Fibroblast of skin of right biceps (primary cell): ENCODE measurements at regions not wholly inside any gene's neighbourhood (a gene's known extent, or its start where the extent isn't known, plus 50 kb on each side); places are given as distances from the start of the nearest gene placed in this dataset.

ENCODE experiments used
- DNase-seq: peaks from one replicate; pipeline ENCODE4 v3.0.0-alpha.2; 2013

GRCh38 chr21:35233756-35234155, 184.7 kb upstream of the RUNX1 start:
- DNase-seq, result no peak

DNA sequence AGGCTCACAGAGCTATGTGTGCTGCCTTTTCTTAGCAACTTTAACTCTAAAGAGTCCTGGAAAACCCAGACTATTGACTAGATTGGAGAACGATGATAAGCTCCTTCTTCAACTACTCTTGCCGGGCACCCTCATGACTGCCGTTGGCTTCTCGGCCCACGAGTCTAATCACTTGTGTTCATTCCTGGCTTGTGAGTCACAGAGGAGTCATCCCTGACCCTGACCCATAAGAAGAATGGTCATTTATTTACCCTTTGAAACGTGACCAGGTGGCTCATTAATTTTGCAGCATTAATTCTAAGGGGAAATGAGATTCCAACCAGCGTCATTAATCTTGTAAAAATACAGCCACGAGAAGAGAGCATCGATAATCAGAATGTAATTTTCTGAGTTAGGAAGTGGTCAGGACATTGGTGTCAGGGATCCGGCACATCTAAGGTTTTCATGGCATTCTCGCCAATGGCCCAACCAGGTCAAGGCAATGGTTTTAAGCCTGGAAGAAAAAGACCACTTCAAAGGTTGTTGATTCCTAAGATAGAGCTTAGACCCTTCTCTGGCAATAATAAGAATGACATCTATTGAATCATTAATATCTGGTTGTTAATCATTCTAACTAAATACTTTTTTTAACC, 183.6 kb upstream of the RUNX1 start:
- DNase-seq, result no peak

GRCh38 chr21:35231090-35231489, 182.0 kb upstream of the RUNX1 start:
- no peak for DNase-seq

GRCh38 chr21:35229290-35229689, 180.2 kb upstream of the RUNX1 start:
- DNase-seq, result no peak

DNA sequence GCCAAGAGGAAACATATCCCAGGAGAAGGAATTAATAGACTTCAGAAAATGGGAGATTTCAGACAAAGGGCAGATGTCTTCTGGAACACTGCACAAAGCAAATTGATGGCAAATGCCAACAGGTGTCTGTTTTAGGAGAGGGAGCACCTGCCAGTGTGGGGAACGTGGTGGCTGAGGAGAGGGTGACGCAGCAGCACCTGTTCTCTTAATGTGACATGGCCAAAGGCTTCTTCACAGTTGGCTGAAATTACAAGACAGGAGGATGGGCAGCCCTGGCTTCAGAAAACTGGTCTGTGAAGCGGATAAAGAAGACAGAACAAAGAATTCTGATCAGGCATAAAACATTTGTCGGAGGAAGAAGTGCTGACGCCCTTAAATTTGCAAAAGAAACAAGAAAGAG, 178.7 kb upstream of the RUNX1 start:
- no peak for DNase-seq

DNA sequence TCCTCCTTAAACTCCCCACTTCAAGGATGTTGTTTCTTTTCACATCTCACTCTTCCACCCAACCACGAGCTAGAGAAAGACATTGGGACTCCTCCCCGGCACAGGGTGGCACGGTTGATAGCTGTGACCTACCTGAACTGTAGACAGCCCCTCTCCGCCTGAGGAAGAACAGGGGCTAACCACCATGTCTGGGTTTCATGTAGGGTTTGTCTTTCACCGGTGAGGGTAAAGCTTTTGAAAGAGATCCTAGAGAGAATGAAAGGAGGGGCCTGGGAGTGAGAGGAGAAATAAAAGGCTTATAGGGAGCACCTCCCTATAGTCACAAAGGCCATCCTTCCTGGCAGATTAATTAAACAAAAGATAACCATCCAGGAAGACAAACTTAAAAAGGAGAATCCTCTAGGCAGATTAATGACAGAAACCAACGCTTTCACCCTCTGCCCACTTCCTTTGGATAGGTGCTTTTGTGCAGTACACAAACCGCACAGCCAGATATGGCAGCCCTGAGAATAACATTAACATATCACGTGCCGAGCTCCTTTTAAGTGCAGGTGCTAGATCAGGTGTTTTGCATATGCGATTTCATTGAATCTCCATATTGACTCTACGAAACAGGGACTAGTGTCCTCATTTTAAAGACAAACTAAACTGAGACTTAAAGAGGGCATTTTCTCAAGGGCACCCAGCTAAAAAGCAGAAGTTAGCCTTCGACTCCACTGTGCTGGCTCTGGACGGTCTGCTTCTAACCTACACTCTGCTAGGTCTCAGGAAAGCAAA, 178.1 kb upstream of the RUNX1 start:
- no peak for DNase-seq

DNA sequence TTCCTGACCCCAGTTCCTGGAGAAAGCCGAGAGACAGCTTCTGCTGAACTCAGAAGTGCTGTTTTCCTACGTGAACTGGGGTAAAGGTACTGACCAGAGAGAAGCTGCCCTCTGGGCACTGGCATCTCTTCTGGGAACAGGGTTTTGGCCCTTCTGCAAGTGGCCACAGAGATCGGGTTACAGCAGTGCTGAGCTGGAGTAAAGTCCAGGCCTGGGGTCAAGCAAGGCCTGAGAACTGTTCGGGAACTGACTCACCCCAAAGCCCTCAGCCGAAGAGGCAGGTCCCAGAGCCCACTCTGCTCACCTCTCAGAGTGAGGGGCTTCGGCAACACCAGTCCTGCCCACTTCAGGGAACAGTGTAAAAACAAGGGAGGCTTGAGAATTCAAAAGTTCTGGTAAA, 177.2 kb upstream of the RUNX1 start:
- no peak for DNase-seq

DNA sequence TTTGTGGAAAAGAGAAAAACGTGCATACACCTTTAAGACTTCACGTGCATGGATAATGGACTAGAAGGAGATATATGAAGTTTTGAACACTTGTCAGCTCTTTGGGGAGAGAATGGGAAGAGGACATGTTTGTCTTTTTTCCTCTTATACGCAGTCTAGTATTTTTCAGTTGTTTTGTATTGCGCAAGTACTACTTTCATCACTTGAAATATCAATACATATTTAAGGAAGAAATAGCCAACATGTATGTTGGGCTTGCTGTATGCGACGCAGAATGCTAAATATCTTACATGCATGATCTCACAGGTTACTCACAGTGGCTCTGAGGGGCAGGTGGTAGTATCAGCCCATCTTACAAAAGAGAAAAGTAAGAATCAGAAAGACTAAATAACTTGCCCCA, 176.5 kb upstream of the RUNX1 start:
- no peak for DNase-seq

DNA sequence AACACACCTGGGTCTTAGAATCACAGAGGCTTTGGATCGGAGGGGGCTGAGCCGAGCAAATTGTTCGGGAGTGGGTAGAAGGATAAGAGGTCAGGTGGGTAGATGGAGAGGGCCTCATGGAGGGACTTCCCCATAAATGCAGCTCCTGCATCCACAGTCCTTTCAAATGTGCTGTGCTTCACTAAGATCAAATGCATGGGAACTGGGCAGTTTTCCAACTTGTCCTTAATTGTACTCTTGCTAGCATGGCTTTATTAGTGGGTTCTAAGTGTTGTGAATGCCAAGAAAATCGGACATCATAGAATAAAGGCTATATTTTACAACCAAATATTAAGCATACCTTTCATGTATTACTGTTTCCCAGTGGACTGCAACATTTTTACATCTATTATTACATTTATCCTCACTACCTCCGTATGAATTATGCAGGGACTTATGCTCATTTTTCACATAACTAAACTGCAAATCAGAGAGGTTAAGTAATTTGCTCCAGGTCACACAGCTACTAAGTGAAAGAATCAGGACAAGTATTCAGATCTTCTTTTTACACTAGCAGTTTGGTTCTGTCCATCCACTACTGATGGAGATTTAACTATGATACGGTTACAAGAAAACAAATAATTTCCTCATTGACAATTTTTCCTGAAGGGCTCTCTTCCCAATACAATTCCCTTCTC, 174.5 kb upstream of the RUNX1 start:
- no peak for DNase-seq

DNA sequence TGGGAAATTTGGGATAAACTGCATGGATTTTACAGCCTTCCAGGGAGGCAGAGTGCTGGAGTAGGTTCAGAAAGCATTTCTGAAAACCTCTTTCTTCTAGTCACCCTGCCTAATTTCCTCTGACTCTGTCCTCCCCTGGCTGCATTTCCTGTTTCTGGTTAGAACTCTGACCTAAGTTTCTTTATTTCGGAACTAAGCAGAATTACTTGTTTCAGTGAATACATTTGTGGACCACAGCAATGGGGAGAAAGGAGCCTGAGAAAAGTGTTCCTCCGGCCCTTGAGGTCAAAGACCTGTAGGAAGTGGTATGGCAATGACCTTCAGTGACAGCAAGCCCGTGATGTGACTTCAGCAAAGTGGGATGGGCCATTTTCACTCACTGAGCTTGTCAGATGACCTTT, 173.4 kb upstream of the RUNX1 start:
- no peak for DNase-seq

GRCh38 chr21:35222021-35222420, 172.9 kb upstream of the RUNX1 start:
- DNase-seq, result no peak

- peak; percentile 81 for DNase-seq
Observed at GRCh38 chr21:35220301-35220700, 171.2 kb upstream of the RUNX1 start.

DNA sequence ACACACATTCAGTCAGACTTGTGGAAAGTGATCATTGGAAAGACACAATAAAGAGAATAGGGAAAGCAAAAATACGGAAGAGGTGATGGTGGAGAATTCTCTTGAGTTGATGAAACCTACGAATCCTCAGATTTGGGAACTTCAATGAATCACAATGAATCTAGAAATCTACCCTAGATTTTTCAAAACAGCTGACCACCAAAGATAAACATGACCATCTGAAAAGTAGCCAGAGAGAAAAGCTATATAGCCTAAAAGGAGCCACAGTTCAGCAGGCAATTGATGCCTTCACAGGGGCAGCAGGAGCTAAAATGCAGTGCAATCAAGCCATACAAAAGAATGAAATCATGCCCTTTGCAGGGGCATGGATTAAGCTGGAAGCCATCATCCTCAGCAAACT, 170.6 kb upstream of the RUNX1 start:
- no peak for DNase-seq

DNA sequence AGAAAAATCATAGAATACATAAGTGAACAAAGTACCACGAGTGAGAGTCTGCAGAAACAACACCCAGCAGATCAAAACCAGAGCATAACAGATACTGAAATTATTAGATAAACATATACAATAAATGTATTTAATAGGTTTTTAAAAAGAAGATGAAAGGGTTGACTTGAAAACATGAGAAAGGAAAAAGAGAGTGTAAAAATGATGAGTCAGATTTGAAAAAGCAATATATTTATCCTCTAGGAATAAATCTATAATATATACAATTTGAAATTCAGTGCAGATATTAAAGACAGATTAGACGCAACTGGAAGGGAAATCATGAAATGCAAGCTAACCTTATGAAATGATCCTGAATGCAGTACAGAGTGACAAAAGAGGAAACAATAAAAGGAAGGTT, 170.2 kb upstream of the RUNX1 start:
- no peak for DNase-seq

GRCh38 chr21:35217504-35218060, 168.5 kb upstream of the RUNX1 start:
- DNase-seq, result peak; percentile 99

DNA sequence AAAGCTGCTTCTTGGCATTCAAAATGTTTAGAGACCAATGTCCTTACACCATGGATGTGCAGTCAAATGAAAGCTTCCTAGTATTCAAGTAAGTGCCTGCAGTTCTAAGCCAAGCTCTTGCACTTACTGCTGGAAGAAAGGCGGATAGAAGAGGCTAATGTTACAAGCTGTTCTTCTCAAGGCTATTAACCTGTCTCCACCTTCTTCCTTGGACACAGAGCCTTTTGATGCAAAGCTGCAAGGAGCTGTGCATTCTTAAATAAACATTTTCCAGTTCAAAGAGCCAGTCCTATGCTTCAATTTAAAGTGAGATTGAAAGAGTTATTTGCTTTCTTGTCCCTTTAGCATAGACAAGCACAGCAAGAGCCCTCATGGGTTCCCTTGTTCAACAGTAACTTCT, 167.9 kb upstream of the RUNX1 start:
- DNase-seq, result no peak

DNA sequence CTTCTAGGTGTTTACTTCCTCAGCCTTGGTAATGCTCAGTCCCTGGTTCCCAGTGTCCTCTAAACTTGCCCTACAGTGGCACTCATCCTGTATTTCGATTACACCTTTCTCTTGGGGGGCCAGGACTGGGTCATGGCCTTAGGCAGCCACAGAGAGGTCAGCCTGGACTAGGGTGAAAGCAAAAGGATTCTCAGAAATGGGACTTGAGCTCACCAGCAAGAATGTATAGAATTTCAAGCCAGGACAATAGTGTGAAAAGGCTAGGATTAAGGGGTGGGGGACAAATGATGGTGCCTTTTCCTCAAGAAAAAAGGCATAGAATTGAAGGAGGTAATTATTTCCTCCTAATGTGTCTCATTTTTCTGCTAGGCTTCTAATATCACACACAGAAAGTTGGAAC, 166.8 kb upstream of the RUNX1 start:
- DNase-seq, result no peak

GRCh38 chr21:35212393-35213127, 163.5 kb upstream of the RUNX1 start:
- DNase-seq, result peak; percentile 84

GRCh38 chr21:35211782-35212181, 162.7 kb upstream of the RUNX1 start:
- DNase-seq, result no peak

GRCh38 chr21:35210093-35210492, 161.0 kb upstream of the RUNX1 start:
- no peak for DNase-seq

- no peak for DNase-seq
Observed at GRCh38 chr21:35208810-35209517, 159.9 kb upstream of the RUNX1 start.

DNA sequence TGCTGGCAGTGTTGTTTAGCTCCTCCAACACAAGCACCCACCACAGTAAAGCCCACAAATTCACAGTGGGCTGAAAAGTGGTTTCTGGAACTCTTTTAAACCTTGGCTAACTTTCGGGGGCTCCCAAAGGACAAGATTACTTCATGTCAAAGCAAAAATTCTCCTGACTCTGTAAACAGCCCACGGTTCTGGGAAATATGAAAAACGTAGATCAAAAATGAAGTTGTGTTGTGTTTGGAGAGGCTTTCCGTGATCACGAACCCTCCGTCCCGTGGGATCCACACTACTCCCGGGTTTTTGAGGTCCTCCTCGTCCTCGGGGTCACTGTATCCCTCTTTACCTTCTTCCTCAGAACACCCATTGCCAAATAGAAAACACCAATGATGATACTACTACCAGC, 159.0 kb upstream of the RUNX1 start:
- no peak for DNase-seq

DNA sequence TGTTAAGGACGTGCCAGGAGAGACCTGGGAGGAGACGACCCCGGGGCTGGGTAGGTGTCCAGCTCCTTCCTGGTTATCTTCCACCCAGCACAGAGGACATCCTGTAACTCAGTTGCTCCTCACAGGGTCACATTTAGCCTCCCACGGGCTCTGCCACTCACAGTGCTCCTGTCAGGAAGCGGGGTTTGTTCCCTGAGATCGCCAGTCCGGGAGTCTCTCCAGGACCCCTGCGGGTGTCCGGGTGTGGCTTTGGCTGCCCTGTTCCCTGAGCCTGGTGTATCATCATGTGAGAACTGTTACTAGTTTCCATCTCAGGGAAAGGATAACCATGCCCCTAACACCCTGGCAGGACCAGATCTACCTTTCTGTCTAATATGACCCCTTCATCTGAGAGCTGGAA, 158.2 kb upstream of the RUNX1 start:
- DNase-seq, result no peak
